Stimulated activated CD8-positive, alpha-beta memory T cell treated with anti-CD3 and anti-CD28 coated beads, Interleukin-2, amount 100 ng/mL, for 48 hours (primary cell): ENCODE measurements at regions not wholly inside any gene's neighbourhood (a gene's known extent, or its start where the extent isn't known, plus 50 kb on each side); places are given as distances from the start of the nearest gene placed in this dataset.
"Not testable (repeated sequence)": the region's sequence is repeated elsewhere in the genome, so short reads cannot be mapped to it uniquely, and the experiment has no call there.

Source experiments
- DNase-seq, 2 donors: peaks; one replicate each; pipeline ENCODE4 v3.0.0-alpha.2; 2020; ENCODE audit warnings: low read depth in 2 of 2

GRCh38 chr12:58647495-58647894 lies 272.8 kb downstream of the LRIG3 start:
- no peak for DNase-seq

GRCh38 chr12:58648176-58648575 lies 272.1 kb downstream of the LRIG3 start:
- DNase-seq, result no peak

GRCh38 chr12:58651850-58652249 lies 268.5 kb downstream of the LRIG3 start:
- no peak for DNase-seq

DNA sequence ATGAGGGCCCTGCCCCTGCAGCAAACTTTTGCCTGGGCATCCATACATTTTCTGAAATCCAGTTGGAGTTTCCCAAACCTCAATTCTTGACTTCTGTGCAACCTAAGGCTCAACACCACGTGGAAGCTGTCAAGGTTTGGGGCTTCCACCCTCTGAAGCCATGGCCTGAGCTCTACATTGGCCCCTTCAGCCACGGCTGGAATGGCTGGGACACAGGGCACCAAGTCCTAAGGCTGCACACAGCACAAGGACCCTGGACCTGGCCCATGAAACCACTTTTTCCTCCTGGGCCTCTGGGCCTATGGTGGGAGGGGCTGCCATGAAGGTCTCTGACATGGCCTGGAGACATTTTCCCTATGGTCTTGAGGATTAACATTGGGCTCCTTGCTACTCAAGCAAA lies 266.3 kb downstream of the LRIG3 start:
- no peak for DNase-seq

DNA sequence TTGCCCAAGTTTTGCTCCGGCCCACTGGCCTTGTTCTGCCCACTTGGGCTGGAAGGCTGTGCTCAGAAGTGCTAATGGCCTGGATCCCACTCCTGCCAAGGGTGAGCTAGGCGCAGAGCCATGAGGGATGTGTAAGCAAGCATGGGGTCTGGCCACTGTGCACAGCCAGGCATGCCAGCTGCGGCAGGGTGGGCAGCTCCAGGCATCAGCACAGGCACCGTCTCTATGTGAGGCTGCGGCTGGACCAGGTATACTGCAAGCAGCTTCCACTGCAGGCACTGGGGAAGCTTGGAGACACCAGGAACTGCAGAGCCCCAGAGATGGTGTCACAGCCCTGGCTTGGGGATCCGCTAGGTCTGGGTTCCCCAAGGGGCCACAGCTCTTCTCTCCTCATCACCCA lies 264.9 kb downstream of the LRIG3 start:
- no peak for DNase-seq

GRCh38 chr12:58656254-58657009 lies 263.9 kb downstream of the LRIG3 start:
- DNase-seq, result no peak

- no peak for DNase-seq
Observed at GRCh38 chr12:58657190-58657589, 263.1 kb downstream of the LRIG3 start.

- no peak for DNase-seq
Observed at GRCh38 chr12:58665375-58665774, 254.9 kb downstream of the LRIG3 start.

- DNase-seq, result no peak
Observed at GRCh38 chr12:58668233-58668632, 252.1 kb downstream of the LRIG3 start.

DNA sequence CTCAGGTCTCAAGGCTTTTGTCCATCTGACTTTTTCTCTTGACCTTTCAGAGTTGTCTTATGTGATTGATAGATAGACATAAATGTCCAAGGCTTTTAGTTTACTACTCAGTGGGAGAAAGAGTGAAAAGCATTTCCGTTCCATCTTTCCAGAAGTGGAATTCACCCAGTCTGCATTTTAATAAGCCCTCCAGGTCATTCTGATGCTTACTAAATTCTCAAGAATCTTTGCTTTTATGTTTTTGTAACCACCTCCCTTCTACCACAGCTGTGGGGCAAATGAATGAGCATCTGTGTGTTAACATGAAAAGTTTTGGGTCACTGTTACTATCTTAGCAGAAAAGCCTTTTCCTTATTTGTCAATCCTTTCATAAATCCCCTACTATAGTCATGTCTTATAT lies 251.4 kb downstream of the LRIG3 start:
- DNase-seq, result no peak

- no peak for DNase-seq
Observed at GRCh38 chr12:58670623-58671022, 249.7 kb downstream of the LRIG3 start.

- no peak for DNase-seq
Observed at GRCh38 chr12:58671196-58671595, 249.1 kb downstream of the LRIG3 start.

GRCh38 chr12:58673021-58673420 lies 247.3 kb downstream of the LRIG3 start:
- DNase-seq, result no peak

DNA sequence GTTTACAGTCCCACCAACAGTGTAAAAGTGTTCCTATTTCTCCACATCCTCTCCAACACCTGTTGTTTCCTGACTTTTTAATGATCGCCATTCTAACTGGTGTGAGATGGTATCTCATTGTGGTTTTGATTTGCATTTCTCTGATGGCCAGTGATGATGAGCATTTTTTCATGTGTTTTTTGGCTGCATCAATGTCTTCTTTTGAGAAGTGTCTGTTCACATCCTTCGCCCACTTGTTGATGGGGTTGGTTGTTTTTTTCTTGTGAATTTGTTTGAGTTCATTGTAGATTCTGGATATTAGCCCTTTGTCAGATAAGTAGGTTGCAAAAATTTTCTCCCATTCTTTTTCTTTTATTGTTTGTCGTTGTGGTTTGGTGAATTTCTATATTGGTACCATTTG lies 242.5 kb downstream of the LRIG3 start:
- DNase-seq, result not testable (repeated sequence)

DNA sequence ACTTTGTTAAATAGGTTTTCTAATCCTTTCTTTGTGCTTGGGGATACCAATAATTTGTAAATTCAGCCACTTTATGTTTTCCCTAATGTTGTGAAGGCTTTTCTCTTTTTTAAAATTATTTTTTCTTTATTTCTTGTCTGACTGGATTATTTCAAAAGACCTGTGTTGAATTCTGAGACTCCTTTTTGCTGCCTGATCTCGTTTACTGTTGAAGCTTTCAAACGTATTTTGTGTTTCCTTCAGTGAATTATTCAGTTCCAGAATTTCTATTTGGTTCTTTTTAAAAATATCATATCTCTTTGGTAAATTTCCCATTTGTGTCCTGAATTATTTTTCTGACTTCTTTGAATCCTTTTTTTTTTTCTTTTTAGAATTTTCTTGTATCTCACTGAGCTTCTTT lies 241.6 kb downstream of the LRIG3 start:
- no peak for DNase-seq

DNA sequence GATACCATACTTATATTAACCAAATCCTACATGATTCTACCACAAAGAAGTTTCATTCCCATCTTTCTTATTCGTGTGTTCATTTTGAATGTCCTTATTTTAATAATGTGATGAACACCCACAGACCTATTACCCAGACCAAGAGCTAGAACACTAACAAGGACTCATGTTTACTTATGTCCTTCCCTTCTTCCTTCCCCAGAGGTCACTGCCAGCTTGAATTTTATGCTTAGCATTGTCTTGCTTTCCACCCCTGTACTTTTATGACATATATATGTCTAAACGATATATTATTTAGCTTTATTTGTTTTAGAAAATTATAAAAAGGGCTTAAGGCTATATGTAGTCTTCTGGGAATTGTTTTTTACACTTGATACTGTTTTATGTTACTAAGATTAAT lies 238.6 kb downstream of the LRIG3 start:
- no peak for DNase-seq

GRCh38 chr12:58695263-58695662 lies 225.0 kb downstream of the LRIG3 start:
- DNase-seq, result no peak

- no peak for DNase-seq
Observed at GRCh38 chr12:58701536-58701935, 218.8 kb downstream of the LRIG3 start.

DNA sequence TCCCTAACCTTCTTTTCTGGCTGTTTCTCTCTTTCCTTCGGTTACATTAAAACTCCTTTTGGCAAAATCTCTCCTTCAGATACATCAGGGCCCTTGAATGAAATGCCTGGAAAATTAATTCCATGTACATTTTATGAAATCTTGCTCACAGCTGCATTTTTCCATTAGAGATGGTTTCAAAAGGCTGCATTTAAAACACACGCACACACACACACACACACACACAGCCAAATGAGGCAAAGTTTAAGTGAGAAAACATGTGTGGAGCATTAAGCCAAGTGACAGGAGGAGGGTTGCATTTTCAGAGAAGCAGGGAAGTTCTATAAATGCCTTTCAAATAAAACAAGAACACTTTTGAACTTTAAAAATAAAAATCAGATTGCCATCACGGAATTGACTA lies 216.4 kb downstream of the LRIG3 start:
- DNase-seq, result no peak

DNA sequence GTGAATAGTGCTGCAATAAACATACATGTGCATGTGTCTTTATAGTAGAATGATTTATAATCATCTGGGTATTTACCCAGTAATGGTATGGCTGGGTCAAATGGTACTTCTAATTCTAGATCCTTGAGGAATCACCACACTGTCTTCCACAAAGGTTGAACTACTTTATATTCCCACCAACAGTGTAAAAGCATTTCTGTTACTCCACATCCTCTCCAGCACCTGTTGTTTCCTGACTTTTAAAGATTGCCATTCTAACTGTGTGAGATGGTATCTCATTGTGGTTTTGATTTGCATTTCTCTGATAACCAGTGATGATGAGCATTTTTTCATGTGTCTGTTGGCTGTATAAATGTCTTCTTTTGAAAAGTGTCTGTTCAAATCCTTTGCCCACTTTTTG lies 215.5 kb downstream of the LRIG3 start:
- not testable (repeated sequence) for DNase-seq

DNA sequence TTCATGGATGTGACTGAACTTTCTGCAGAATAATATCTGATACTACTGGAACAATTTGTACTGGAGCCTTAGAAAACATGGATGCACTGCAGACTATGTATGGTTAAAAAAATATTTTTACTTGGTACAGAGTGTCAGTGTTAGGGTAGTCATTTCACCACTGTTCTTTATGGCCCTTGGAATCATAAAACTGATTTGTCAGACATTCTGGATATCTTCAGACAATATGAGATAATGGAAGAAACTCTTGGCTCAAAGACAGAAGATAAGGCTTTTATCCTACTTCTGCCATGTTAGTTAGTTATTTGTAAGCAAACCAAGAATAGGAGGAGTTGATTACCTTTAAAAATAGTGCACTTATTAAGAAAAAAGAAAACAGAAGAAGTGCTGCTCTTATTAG lies 209.4 kb downstream of the LRIG3 start:
- DNase-seq, result no peak

DNA sequence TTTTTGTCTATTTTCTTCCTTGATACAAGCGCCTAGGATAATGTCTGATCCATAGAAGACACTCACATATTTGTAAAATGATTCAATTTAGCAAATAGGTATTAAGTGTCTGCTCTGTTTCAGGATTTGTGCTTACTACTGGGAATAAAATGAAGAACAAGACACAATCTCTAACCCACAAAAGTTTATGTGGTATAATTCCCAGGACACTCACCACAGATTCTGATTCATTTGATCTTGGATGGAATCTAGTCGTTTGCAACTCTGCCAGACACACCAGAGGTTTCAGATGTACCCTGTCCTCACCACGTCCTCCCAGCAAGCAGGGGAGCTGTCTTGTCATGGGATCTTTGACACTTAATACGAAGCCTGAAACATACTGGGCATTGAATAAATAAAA lies 208.3 kb downstream of the LRIG3 start:
- no peak for DNase-seq

DNA sequence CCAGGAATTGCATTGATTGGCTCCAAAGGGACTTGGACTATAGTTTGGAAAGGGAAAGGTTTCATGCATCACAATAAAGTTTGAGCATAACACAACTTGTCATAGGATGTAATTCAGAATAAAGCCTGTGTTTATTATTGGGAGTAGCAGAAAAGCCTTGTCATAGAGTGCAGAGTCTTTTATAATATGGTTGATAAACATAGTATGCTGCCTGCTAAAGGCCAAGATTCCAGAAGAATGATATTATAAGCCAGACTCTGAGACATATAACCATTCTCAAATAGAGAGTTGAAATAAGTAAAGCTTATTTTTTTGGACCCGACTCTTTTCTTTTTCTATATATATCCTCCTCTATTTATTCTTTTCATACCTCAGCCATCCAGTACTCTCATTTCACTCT lies 207.3 kb downstream of the LRIG3 start:
- no peak for DNase-seq

GRCh38 chr12:58719161-58719560 lies 201.1 kb downstream of the LRIG3 start:
- no peak for DNase-seq
